ENCODE measurements at regions not wholly inside any gene's neighbourhood (a gene's known extent, or its start where the extent isn't known, plus 50 kb on each side); places are given as distances from the start of the nearest gene placed in this dataset.

DNA sequence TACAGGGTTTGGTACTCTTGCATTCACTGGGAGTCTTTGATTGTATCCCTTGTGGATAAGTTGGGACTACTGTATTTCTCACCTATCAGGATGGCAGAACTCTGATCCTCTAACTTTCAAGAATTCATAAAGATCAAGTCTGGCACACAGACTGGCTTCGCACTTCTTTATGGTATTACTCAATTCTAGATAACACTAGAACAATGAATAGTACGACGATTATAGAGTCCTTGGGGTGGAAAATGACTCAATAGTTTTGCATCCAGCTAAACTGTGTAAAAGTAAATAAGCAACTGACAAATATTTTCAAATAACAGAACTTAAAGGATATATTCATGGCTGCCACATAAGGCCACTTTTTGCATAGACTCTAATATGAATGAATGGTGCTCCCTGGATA, 103.4 kb upstream of the MEX3C start (continued):
- TF ChIP-seq ZC3H11A (IDR thresholded peaks at IDR 0.05; ENCODE audit: low read depth, low read length) = no peak
- TF ChIP-seq, protein P1, sequence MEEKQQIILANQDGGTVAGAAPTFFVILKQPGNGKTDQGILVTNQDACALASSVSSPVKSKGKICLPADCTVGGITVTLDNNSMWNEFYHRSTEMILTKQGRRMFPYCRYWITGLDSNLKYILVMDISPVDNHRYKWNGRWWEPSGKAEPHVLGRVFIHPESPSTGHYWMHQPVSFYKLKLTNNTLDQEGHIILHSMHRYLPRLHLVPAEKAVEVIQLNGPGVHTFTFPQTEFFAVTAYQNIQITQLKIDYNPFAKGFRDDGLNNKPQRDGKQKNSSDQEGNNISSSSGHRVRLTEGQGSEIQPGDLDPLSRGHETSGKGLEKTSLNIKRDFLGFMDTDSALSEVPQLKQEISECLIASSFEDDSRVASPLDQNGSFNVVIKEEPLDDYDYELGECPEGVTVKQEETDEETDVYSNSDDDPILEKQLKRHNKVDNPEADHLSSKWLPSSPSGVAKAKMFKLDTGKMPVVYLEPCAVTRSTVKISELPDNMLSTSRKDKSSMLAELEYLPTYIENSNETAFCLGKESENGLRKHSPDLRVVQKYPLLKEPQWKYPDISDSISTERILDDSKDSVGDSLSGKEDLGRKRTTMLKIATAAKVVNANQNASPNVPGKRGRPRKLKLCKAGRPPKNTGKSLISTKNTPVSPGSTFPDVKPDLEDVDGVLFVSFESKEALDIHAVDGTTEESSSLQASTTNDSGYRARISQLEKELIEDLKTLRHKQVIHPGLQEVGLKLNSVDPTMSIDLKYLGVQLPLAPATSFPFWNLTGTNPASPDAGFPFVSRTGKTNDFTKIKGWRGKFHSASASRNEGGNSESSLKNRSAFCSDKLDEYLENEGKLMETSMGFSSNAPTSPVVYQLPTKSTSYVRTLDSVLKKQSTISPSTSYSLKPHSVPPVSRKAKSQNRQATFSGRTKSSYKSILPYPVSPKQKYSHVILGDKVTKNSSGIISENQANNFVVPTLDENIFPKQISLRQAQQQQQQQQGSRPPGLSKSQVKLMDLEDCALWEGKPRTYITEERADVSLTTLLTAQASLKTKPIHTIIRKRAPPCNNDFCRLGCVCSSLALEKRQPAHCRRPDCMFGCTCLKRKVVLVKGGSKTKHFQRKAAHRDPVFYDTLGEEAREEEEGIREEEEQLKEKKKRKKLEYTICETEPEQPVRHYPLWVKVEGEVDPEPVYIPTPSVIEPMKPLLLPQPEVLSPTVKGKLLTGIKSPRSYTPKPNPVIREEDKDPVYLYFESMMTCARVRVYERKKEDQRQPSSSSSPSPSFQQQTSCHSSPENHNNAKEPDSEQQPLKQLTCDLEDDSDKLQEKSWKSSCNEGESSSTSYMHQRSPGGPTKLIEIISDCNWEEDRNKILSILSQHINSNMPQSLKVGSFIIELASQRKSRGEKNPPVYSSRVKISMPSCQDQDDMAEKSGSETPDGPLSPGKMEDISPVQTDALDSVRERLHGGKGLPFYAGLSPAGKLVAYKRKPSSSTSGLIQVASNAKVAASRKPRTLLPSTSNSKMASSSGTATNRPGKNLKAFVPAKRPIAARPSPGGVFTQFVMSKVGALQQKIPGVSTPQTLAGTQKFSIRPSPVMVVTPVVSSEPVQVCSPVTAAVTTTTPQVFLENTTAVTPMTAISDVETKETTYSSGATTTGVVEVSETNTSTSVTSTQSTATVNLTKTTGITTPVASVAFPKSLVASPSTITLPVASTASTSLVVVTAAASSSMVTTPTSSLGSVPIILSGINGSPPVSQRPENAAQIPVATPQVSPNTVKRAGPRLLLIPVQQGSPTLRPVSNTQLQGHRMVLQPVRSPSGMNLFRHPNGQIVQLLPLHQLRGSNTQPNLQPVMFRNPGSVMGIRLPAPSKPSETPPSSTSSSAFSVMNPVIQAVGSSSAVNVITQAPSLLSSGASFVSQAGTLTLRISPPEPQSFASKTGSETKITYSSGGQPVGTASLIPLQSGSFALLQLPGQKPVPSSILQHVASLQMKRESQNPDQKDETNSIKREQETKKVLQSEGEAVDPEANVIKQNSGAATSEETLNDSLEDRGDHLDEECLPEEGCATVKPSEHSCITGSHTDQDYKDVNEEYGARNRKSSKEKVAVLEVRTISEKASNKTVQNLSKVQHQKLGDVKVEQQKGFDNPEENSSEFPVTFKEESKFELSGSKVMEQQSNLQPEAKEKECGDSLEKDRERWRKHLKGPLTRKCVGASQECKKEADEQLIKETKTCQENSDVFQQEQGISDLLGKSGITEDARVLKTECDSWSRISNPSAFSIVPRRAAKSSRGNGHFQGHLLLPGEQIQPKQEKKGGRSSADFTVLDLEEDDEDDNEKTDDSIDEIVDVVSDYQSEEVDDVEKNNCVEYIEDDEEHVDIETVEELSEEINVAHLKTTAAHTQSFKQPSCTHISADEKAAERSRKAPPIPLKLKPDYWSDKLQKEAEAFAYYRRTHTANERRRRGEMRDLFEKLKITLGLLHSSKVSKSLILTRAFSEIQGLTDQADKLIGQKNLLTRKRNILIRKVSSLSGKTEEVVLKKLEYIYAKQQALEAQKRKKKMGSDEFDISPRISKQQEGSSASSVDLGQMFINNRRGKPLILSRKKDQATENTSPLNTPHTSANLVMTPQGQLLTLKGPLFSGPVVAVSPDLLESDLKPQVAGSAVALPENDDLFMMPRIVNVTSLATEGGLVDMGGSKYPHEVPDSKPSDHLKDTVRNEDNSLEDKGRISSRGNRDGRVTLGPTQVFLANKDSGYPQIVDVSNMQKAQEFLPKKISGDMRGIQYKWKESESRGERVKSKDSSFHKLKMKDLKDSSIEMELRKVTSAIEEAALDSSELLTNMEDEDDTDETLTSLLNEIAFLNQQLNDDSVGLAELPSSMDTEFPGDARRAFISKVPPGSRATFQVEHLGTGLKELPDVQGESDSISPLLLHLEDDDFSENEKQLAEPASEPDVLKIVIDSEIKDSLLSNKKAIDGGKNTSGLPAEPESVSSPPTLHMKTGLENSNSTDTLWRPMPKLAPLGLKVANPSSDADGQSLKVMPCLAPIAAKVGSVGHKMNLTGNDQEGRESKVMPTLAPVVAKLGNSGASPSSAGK (IDR thresholded peaks at IDR 0.05) = no peak
- TF ChIP-seq ARID1B (IDR thresholded peaks at IDR 0.05) = no peak
- TF ChIP-seq CBX1 (IDR thresholded peaks at IDR 0.05; ENCODE audit: low read depth) = no peak
- no peak for TF ChIP-seq SMARCE1 (IDR thresholded peaks at IDR 0.05)
- TF ChIP-seq HNRNPH1 (optimal IDR thresholded peaks at IDR 0.05; ENCODE audit: low read depth, low read length) = no peak

Data from K562 (cell line).